ENCODE measurements at regions not wholly inside any gene's neighbourhood (a gene's known extent, or its start where the extent isn't known, plus 50 kb on each side); places are given as distances from the start of the nearest gene placed in this dataset.

DNA sequence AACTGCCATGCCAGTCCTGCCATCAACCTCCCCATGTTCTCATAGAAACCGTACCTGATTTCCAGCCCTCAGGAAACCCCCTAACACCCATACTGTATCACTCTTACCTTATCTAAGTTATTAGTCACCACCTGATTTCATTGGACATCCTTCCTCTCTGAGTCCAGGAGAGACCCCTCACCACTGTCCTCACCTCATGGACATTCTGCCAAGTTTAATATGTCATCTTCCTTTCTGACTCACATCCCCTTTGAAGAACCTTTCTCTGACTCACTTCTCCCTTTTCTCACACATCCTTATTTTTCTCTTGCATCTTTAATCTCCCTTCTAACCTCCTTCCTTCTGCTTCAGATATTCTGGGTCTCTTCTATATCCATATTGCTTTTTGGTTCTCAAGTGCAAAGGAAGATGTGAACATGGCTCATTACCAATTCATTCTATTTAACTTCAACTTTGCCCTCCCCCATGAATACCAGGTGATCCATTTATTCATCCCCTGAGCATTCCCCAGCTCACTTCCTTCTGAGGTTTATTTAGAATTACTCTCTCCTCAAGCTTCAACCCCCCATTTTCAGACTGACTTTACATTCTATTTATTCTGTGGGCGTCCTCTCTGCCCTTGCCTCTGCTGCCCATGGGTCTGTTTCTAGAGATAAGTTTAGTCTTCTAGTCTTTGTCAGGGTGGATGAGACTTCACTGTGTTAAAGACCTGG is 206.8 kb upstream of the ESRRG start:
- H3K79me1 ChIP-seq (ENCODE audit: low read depth in 1 of 2, low read length in 2 of 2), result no peaks in the 10 kb centered on the region
- H3K14ac ChIP-seq (replicated peaks; ENCODE audit: low read depth, low read length), result no peak overlapping the region; the same call in 1 of the 2 replicates
- no peak overlapping the region for H3K56ac ChIP-seq (ENCODE audit: extremely low read depth, insufficient read depth, low read length)
- H2AFZ ChIP-seq (replicated peaks; ENCODE audit: low read length, poor library complexity), result no peak overlapping the region
- H3K27me3 ChIP-seq (ENCODE audit: control insufficient read depth, insufficient read depth, low read length), result no peaks in the 10 kb centered on the region
- no peaks in the 10 kb centered on the region for H3K9me3 ChIP-seq (ENCODE audit: control insufficient read depth, insufficient read depth, low read length)
- H2BK5ac ChIP-seq (ENCODE audit: low read depth, low read length, poor library complexity, severe bottlenecking), result no peak overlapping the region
- peak overlapping the region; percentile 45; the same call in 1 of the 2 replicates for H2BK120ac ChIP-seq (ENCODE audit: low read depth, low read length)
- no peak overlapping the region for H2AK5ac ChIP-seq (ENCODE audit: low read depth, low read length)
- H4K91ac ChIP-seq (ENCODE audit: insufficient read depth, low read depth, low read length), result no peak overlapping the region
- peak; percentile 84 for DNase-seq
- H4K20me1 ChIP-seq (ENCODE audit: insufficient read depth, low read length), result no peaks in the 10 kb centered on the region
- no peaks in the 10 kb centered on the region for H3K9me1 ChIP-seq (ENCODE audit: insufficient read depth, low read length)
- H3K23ac ChIP-seq (ENCODE audit: low read depth, low read length), result no peak overlapping the region
- H4K5ac ChIP-seq (ENCODE audit: low read depth, low read length), result no peak overlapping the region
- no peak overlapping the region for H2BK15ac ChIP-seq (ENCODE audit: low read depth, low read length)
- H3K18ac ChIP-seq (ENCODE audit: low read depth, low read length), result no peak overlapping the region
- no peaks in the 10 kb centered on the region; the same call in 1 of the 2 replicates for H3K4me1 ChIP-seq (ENCODE audit: control insufficient read depth, insufficient read depth, low read length)
- H2BK20ac ChIP-seq (ENCODE audit: low read depth, low read length), result no peak overlapping the region; the same call in 1 of the 2 replicates
- H3K9ac ChIP-seq (ENCODE audit: low read depth, low read length), result no peak overlapping the region
- H3K4ac ChIP-seq (ENCODE audit: low read depth, low read length), result no peak overlapping the region; the same call in 1 of the 2 replicates
- in situ Hi-C loops (cut with MboI; ENCODE audit: low sequenced_read_pairs), result no loop called here
- H3K36me3 ChIP-seq (ENCODE audit: control insufficient read depth, insufficient read depth, low read length), result no peaks in the 10 kb centered on the region
- TF ChIP-seq FOS (IDR thresholded peaks at IDR 0.05; ENCODE audit: low read depth, low read length) (peak; percentile 52; the same call in 1 of the 2 replicates), RAD21 (IDR thresholded peaks at IDR 0.05; ENCODE audit: low read length) (no peak)
- no TSS peak for BruUV-seq (replicated peaks)
- no peak overlapping the region for H3K4me2 ChIP-seq (ENCODE audit: low read depth, low read length)
- H2AK9ac ChIP-seq (replicated peaks; ENCODE audit: low read depth, low read length, poor library complexity), result no peak overlapping the region
- POLR2A ChIA-PET (ENCODE audit: unreplicated experiment), result no interaction called here
- no peak for ATAC-seq (ENCODE audit: low read depth)
- H3K27ac ChIP-seq (ENCODE audit: insufficient read depth, low read length), result no peak overlapping the region
- H3K4me3 ChIP-seq (ENCODE audit: insufficient read depth, low read depth, low read length), result no peak overlapping the region
- intact Hi-C loops (cut with micrococcal nuclease), result no loop called here
- dilution Hi-C loops (cut with HindIII; ENCODE audit: low sequenced_read_pairs, unreplicated experiment), result no loop called here
- H4K8ac ChIP-seq (ENCODE audit: low read depth in 2 of 2, low read length in 2 of 2), result 0 out of 4 replicates have a peak overlapping the region, but pooled peaks of 1 of the 2 experiments have one; percentile 34
- CTCF ChIA-PET, result no interaction called here
- no CpG with 5 or more reads among the region's 2 CpGs for WGBS, 2 experiments (ENCODE audit: extremely low coverage in 2 of 2, insufficient read length in 1 of 2)

Data from IMR-90 (cell line).